Memory B cell (primary cell): ENCODE measurements at regions not wholly inside any gene's neighbourhood (a gene's known extent, or its start where the extent isn't known, plus 50 kb on each side); places are given as distances from the start of the nearest gene placed in this dataset.

ENCODE experiments used
- ATAC-seq: fragments of 150-1000 bp; cut with Tn5 transposase; 2 replicates; pipeline ENCODE4 v1.10.0; 2021; ENCODE audit warnings: low read depth, mild to moderate bottlenecking, moderate library complexity
- DNase-seq, 2 donors: peaks; one replicate each; pipeline ENCODE4 v3.0.0; 2022; ENCODE audit warnings: low spot score in 2 of 2
- H3K27ac Mint-ChIP-seq: one replicate; pipeline ENCODE4 v1.8.0; 2022; ENCODE audit warnings: mild to moderate bottlenecking, moderate library complexity, mixed read lengths
- H3K27me3 Mint-ChIP-seq: one replicate; pipeline ENCODE4 v1.8.0; 2022; ENCODE audit warnings: mixed read lengths
- H3K36me3 Mint-ChIP-seq: one replicate; pipeline ENCODE4 v1.8.0; 2022; ENCODE audit warnings: mild to moderate bottlenecking, mixed read lengths
- H3K4me1 Mint-ChIP-seq: one replicate; pipeline ENCODE4 v1.8.0; 2022; ENCODE audit warnings: mixed read lengths
- H3K4me3 Mint-ChIP-seq: one replicate; pipeline ENCODE4 v1.8.0; 2022; ENCODE audit warnings: mild to moderate bottlenecking, moderate library complexity, mixed read lengths
- H3K9me3 Mint-ChIP-seq: one replicate; pipeline ENCODE4 v1.8.0; 2022; ENCODE audit warnings: mixed read lengths

- Mint-ChIP-seq H3K4me3 (no peak overlapping the region), H3K36me3 (no peaks in the 10 kb centered on the region), H3K9me3 (no peaks in the 10 kb centered on the region), H3K4me1 (no peaks in the 10 kb centered on the region), H3K27ac (no peak overlapping the region), H3K27me3 (peaks cover 5% of the 10 kb centered on the region)
- no peak for ATAC-seq
- no peak for DNase-seq
Observed at GRCh38 chr14:36055681-36056225, 120.8 kb downstream of the PTCSC3 start.

DNA sequence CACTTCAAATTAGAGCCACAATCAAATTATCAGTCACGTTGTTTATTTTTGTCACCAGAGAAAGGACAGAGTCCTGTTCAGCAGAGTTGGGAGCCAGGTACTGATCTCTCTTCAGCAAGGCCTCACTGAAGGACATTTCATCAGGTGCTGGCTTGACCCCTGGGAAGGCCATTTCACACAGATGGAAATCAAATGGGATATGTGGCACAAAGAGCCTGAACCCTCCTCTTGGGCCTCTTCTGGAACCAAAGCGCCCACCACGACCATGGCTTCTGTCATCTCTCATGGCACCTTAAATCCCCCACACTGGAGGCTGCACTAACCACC is 121.5 kb downstream of the PTCSC3 start:
- H3K9me3 Mint-ChIP-seq = no peaks in the 10 kb centered on the region
- DNase-seq (no peak), ATAC-seq (no peak)
- no peaks in the 10 kb centered on the region for H3K36me3 Mint-ChIP-seq
- H3K4me1 Mint-ChIP-seq = no peaks in the 10 kb centered on the region
- peaks cover 5% of the 10 kb centered on the region for H3K27me3 Mint-ChIP-seq
- H3K4me3 Mint-ChIP-seq = no peak overlapping the region
- H3K27ac Mint-ChIP-seq = no peak overlapping the region

GRCh38 chr14:36054353-36055051 is 122.0 kb downstream of the PTCSC3 start:
- Mint-ChIP-seq H3K9me3 (no peaks in the 10 kb centered on the region), H3K4me3 (no peak overlapping the region), H3K4me1 (no peaks in the 10 kb centered on the region), H3K27ac (no peak overlapping the region), H3K36me3 (no peaks in the 10 kb centered on the region), H3K27me3 (peaks cover 5% of the 10 kb centered on the region)
- ATAC-seq (no peak), DNase-seq (no peak)

GRCh38 chr14:36052681-36053080 is 123.8 kb downstream of the PTCSC3 start:
- Mint-ChIP-seq H3K27me3 (peaks cover 6% of the 10 kb centered on the region), H3K27ac (no peak overlapping the region), H3K4me3 (no peak overlapping the region), H3K4me1 (no peaks in the 10 kb centered on the region), H3K36me3 (no peaks in the 10 kb centered on the region), H3K9me3 (no peaks in the 10 kb centered on the region)
- ATAC-seq (no peak), DNase-seq (no peak)

DNA sequence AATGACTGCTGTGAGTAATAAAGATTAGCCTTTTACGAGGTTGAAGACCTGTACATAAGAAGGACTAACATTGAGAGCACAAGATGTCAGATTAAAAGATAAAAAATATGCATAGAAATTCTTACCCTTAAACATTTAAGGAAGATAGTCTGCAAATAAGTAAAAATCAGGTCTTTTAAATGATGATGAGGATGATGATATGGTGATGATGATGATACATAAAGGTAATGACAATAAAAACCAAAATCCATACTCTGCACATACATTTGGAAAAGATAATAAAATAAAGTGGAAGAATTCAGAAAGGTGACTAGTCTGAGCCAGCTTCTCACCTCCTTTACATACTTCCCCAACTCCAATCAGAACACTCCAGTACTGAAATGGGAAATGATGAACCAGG is 124.5 kb downstream of the PTCSC3 start:
- no peaks in the 10 kb centered on the region for H3K4me1 Mint-ChIP-seq
- H3K27ac Mint-ChIP-seq = no peak overlapping the region
- H3K9me3 Mint-ChIP-seq = no peaks in the 10 kb centered on the region
- peaks cover 6% of the 10 kb centered on the region for H3K27me3 Mint-ChIP-seq
- DNase-seq = no peak
- H3K36me3 Mint-ChIP-seq = no peaks in the 10 kb centered on the region
- no peak for ATAC-seq
- H3K4me3 Mint-ChIP-seq = no peak overlapping the region

DNA sequence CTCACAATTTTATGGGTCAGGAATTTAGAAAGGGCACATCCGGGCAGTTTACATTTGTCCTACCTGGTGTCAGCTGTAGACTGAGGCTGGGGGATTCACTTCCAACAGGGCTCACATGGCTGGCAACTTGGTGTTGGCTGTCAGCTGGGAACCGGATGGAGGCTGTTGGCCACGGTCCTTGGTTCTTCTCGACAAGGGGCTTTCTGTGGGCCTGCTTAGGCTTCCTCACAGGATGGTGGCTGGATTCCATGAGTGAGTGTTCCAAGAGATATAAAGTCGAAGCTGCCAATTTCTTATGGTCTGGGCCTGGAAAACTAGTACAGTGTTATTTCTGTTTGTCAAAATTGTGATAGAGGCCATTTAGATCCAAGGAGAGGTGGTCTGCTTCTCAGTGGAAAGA is 127.9 kb downstream of the PTCSC3 start:
- H3K27ac Mint-ChIP-seq = no peak overlapping the region
- H3K4me1 Mint-ChIP-seq = no peaks in the 10 kb centered on the region
- no peaks in the 10 kb centered on the region for H3K9me3 Mint-ChIP-seq
- ATAC-seq (no peak), DNase-seq (no peak)
- H3K27me3 Mint-ChIP-seq = peaks cover 5% of the 10 kb centered on the region
- H3K4me3 Mint-ChIP-seq = no peak overlapping the region
- no peaks in the 10 kb centered on the region for H3K36me3 Mint-ChIP-seq

DNA sequence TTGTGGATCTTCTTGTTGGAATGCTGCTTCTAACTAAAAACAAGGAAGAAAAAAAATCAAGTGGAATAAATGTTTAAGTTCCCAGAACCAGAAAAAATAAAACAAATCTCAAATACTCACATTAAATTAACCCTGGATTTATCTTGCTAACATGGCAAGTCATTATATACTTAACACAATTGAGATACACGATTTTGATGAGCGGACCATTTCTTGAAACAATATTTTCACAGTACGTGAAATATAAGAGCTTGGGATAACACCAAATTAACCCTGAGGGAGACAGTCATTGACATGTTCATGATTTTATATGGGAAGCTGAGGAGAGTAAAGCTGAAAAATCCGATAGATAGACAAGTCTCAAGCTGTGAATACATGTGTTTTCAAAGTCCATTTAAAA is 128.6 kb downstream of the PTCSC3 start:
- ATAC-seq (no peak), DNase-seq (no peak)
- H3K4me1 Mint-ChIP-seq = no peaks in the 10 kb centered on the region
- no peak overlapping the region for H3K27ac Mint-ChIP-seq
- no peaks in the 10 kb centered on the region for H3K9me3 Mint-ChIP-seq
- peaks cover 5% of the 10 kb centered on the region for H3K27me3 Mint-ChIP-seq
- no peak overlapping the region for H3K4me3 Mint-ChIP-seq
- no peaks in the 10 kb centered on the region for H3K36me3 Mint-ChIP-seq

- H3K9me3 Mint-ChIP-seq = no peaks in the 10 kb centered on the region
Observed at GRCh38 chr14:36035675-36036074, 140.8 kb downstream of the PTCSC3 start.

DNA sequence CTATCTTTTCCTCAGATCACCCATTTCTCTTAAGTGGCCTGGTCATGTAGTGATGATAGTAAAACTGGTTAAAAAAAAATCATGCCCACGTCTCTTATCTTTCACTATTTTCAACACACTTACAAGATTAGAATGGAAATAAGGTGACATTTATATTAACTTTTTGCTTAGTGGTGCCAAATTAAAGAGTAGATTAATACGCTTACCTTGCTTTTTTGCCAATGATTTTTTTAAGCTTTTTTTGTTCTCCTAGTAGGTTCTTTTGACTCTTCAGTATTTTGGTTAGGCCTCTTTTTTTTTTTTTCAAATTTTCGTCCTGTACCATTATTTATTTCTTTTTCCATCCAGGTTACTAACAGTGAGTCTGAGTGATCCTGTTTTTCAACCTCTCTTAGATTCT is 147.9 kb downstream of the PTCSC3 start:
- Mint-ChIP-seq H3K36me3 (no peaks in the 10 kb centered on the region), H3K27ac (no peak overlapping the region), H3K4me3 (no peak overlapping the region), H3K9me3 (no peaks in the 10 kb centered on the region), H3K4me1 (no peaks in the 10 kb centered on the region), H3K27me3 (peaks cover 7% of the 10 kb centered on the region)
- no peak for ATAC-seq
- DNase-seq = no peak

More at GRCh38 chr14:36035675-36036074, 140.8 kb downstream of the PTCSC3 start:
- DNase-seq (no peak), ATAC-seq (no peak)
- H3K4me3 Mint-ChIP-seq = no peak overlapping the region
- H3K36me3 Mint-ChIP-seq = no peaks in the 10 kb centered on the region
- peaks cover 2% of the 10 kb centered on the region for H3K27me3 Mint-ChIP-seq
- no peaks in the 10 kb centered on the region for H3K4me1 Mint-ChIP-seq
- H3K27ac Mint-ChIP-seq = no peak overlapping the region

GRCh38 chr14:36028218-36028617 is 148.3 kb downstream of the PTCSC3 start:
- Mint-ChIP-seq H3K27me3 (peaks cover 7% of the 10 kb centered on the region), H3K36me3 (no peaks in the 10 kb centered on the region), H3K4me3 (no peak overlapping the region), H3K4me1 (no peaks in the 10 kb centered on the region), H3K27ac (no peak overlapping the region), H3K9me3 (no peaks in the 10 kb centered on the region)
- DNase-seq = no peak
- ATAC-seq = no peak

DNA sequence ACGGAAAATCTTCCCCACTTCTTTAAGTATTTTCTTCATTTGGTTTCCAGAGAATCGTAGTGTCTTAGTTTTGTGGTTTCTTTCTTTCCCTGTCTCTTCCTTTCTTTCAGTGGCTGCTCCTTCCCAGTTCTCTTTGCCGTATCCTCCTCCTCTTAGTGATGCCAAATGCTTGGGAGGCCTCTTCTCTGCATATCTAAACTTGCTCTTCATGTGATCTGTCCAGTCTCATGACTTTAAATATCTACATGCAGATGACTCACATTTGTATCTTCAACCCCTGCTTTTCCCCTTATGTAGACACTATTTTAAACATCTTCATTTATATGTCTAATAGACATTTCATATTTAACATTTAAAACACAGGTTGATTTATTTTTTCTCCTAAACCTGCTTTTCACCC is 149.2 kb downstream of the PTCSC3 start:
- no peak for DNase-seq
- H3K4me3 Mint-ChIP-seq = no peak overlapping the region
- no peaks in the 10 kb centered on the region for H3K36me3 Mint-ChIP-seq
- no peak overlapping the region for H3K27ac Mint-ChIP-seq
- no peaks in the 10 kb centered on the region for H3K4me1 Mint-ChIP-seq
- no peak for ATAC-seq
- no peaks in the 10 kb centered on the region for H3K9me3 Mint-ChIP-seq
- H3K27me3 Mint-ChIP-seq = peaks cover 7% of the 10 kb centered on the region

DNA sequence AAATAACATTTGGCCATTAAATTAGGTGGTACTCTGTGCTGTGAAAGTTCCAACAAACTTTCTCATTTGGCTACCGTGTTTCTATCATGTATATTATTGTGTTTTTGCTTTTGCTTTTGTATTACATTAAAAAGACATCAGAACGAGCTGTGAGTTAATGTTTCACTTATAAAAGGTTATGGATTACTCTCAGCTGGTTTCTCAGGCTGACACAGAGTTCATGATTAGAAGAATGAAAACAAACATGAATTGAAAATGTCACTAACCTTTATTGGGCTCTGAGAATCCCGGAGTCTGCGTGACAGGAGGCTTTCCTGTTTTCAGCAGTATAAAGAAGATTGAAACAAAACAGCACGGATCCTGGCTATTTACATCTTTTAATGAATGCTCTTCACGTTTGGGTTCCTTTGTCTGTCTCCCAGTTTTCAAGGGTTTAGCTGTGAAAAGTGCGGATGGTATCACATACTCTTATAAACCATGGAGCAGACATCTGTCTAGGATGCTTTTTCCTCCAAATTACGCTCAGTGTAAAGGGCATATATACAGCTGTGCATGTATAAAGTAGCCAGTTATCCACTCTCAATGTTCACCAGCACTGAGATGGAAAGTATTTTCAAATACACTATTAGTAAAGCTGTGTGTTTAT is 153.6 kb downstream of the PTCSC3 start:
- Mint-ChIP-seq H3K27me3 (peaks cover 3% of the 10 kb centered on the region), H3K4me1 (peaks cover 2% of the 10 kb centered on the region), H3K27ac (no peak overlapping the region), H3K4me3 (no peak overlapping the region), H3K36me3 (no peaks in the 10 kb centered on the region), H3K9me3 (no peaks in the 10 kb centered on the region)
- DNase-seq = no peak
- ATAC-seq = no peak

- Mint-ChIP-seq H3K9me3 (no peaks in the 10 kb centered on the region), H3K4me3 (no peak overlapping the region), H3K27ac (no peak overlapping the region), H3K36me3 (no peaks in the 10 kb centered on the region), H3K27me3 (no peaks in the 10 kb centered on the region), H3K4me1 (peaks cover 2% of the 10 kb centered on the region)
- no peak for ATAC-seq
- no peak for DNase-seq
Observed at GRCh38 chr14:36021591-36022320, 154.8 kb downstream of the PTCSC3 start.

DNA sequence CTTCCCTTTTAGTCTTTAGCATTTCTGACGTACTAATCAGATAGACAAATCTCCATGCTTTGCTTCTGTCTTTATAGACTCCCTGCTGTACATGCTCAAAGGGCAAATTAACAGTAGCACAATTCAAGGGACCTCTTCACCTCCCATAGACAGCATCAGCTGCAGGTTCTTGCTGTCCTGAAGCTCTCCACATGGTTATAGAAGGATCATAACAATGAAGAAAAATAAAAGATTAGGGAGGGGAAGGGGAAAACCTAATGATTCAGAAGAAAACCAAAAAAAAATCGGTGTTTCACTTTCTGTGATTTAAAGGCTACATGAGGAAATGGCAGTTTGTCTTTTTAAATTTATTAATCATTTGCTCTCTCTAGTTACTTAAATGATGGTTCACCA is 155.5 kb downstream of the PTCSC3 start:
- DNase-seq (no peak), ATAC-seq (no peak)
- Mint-ChIP-seq H3K27ac (no peak overlapping the region), H3K4me1 (peaks cover 2% of the 10 kb centered on the region), H3K4me3 (no peak overlapping the region), H3K27me3 (no peaks in the 10 kb centered on the region), H3K36me3 (no peaks in the 10 kb centered on the region), H3K9me3 (no peaks in the 10 kb centered on the region)
